HG02938 (cell line): ENCODE measurements at regions not wholly inside any gene's neighbourhood (a gene's known extent, or its start where the extent isn't known, plus 50 kb on each side); places are given as distances from the start of the nearest gene placed in this dataset.

Experiments
- ATAC-seq: cut with Tn5 transposase; IDR thresholded peaks from one replicate; pipeline ENCODE4 v1.9.1; 2021; ENCODE audit warnings: mild to moderate bottlenecking, moderate library complexity; ENCODE audit not compliant: unreplicated experiment

- no peak for ATAC-seq
Observed at GRCh38 chr3:194986208-194987043, 284.5 kb downstream of the XXYLT1 start.

DNA sequence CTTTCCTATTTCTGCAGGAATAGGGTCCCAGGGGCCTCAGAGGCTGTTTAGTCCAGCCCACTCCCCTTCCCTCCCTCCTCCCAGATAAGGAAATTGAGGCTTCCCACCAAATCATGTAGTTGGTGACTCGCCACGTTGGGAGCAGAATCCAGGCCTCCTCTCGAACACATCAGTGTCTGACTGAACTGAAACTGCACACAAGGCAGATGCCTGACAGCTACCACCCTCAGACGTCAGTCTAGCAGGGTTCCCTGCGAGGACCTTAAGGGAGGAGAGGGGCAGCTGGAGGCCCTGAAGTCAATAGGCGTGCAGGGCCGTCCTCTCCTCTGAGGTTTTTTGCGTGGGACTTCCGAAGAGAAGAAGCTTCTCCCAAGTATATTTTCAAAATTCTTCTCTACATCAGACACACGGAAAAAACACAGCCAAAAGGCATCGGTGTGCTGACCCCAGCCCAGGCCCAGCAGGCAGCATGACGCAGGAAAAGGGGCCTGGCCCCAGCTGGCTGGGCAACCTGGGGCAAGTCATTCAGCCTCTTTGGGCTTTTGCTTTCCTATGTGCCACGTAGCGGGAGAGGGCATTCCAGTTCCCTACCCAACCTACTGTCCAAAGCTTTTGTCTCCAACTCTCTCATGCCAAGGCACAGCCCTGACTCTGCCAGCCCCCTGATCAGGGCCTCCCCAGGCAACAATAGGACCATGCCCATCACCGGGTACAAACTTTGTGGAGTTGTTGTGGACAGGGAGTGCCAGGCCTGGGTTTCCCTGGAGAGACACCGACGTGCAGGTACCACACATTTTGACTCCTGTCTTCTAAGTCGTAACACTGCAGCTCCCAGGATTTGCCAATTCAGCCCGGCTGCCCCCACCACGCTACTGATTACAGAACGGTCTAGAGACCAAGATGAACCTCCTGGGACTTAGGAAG is 283.1 kb downstream of the XXYLT1 start:
- ATAC-seq, result no peak

DNA sequence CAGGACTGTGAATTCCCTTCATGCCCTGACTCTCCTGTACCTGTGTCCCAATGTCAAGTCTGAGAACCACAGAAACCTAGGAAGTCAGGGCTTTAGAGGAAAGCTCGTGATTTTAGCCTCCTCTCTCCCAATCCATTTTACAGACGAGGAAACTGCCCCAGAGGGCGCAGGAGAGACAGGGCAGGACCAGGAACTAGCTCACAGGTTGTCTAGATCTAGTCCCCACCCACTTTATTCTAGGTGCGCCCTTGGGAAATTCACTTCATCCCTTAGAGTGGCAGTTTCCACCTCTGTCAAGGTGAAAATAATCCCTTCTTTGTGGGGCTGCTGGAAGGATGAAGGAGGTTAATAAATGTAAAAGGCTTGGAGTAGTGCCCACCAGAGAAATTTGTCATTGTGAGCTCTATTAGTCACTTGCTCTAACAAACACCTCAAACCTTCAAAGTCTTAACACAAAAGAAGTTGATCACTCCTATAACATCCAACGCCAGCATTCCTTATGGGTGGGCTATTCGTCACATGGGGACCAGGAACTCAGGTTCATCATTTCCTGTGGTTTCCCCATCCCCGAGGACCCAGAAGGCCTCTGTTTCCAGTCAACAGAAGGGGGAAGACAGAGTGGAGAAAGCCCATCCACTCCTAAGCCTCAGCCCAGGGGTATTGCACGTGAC is 282.3 kb downstream of the XXYLT1 start:
- no peak for ATAC-seq

DNA sequence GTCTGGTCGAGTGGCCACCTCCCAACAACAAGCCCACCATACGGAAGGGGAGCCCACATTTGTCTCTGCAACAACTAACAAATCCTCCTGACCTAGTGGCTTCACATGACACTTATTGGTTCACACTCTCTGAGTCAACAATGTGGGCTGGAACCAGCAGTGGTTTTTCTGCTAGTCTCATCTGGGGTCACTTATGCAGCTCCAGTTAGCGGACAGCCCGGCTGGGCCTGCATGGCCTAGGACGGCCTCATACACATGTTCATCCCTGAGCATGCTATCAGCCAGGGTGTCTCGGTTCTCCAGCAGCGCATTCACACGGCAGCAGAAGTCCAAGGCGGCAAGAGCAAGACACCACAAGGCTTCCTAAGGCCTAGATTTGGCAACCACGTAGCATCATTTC is 281.7 kb downstream of the XXYLT1 start:
- no peak for ATAC-seq

GRCh38 chr3:194990454-194991337 is 280.3 kb downstream of the XXYLT1 start:
- ATAC-seq, result no peak

GRCh38 chr3:194991338-194991654 is 279.7 kb downstream of the XXYLT1 start:
- ATAC-seq, result no peak

DNA sequence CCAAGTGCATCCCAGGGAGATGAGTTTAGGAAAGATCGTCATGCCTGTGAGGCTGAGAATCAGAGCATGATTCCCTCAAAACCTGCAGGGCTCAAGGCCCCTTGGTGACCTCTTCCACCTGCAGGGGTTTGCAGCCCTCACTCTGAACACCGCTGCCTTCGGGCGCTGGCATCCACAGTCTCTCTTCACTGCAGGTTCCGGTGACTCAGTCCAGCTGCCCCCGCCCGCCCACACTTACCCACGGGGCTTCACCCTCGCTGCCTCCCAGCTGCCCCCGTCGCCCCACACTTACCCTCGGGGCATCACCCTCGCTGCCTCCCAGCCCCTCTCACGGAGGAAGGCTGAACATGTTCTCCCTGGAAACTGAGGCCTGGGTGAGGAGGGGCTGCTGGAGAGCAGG is 277.1 kb downstream of the XXYLT1 start:
- no peak for ATAC-seq

GRCh38 chr3:194994551-194994981 is 276.4 kb downstream of the XXYLT1 start:
- ATAC-seq, result no peak

DNA sequence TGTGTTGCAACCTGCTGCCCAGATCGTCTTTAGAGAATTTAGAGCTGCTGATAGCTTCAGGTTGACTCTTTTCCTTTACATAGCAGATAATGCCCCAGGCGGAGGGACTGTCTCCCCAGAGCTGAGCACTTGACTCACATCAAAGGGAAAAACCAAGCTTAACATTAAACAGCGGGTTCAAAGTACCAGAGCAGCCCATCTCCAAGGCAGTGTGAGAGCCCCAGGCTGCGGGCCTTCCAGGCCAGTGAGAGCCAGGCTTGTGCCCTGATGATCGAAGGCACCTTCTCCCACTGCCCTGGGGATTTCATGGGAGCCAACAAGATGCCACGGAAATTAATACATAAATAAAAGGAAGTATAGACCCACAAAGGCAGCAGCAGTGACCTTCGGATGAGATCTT is 275.6 kb downstream of the XXYLT1 start:
- no peak for ATAC-seq

- no peak for ATAC-seq
Observed at GRCh38 chr3:194995922-194996321, 275.0 kb downstream of the XXYLT1 start.

DNA sequence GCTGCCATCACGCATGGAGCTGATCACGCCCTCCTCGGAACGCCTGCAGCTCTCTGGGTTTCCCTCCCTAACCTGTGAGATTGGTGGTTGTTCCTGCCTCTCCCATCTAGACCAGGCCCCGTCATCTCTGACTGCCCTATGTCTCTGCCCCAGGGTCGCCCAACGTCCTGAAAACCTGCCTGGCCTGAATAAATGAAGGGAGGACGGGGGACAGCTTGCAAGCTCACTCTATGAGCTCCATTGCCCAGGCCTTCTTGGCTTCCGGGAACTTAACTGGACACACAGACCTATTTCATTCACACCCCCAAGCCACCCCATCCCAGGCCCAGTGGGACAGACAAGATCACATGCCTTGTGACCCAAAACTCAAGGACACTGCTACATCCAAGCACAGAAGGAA is 274.2 kb downstream of the XXYLT1 start:
- no peak for ATAC-seq

DNA sequence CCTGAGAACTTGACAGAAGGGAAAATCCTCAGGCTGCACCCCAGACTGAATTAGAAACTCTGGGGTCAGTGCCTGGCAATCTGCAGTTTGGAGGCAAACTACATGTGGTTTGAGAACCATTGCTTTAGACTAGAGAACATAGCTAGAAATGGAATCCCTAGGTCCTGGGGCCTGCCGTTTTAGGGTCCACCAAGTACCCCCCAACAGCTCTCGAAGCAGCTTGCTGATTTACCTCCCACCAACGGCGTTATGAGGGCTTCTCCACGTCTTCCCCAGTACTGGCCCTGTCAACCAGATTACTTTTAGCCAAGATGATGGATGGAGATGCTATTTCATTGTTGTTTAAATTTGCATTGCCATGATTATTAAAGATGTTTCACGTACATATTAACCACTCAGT is 272.5 kb downstream of the XXYLT1 start:
- no peak for ATAC-seq

GRCh38 chr3:194998948-194999347 is 272.0 kb downstream of the XXYLT1 start:
- no peak for ATAC-seq

- ATAC-seq, result no peak
Observed at GRCh38 chr3:194999491-194999890, 271.5 kb downstream of the XXYLT1 start.

- no peak for ATAC-seq
Observed at GRCh38 chr3:195001261-195001660, 269.7 kb downstream of the XXYLT1 start.

- no peak for ATAC-seq
Observed at GRCh38 chr3:195001961-195002861, 268.7 kb downstream of the XXYLT1 start.

DNA sequence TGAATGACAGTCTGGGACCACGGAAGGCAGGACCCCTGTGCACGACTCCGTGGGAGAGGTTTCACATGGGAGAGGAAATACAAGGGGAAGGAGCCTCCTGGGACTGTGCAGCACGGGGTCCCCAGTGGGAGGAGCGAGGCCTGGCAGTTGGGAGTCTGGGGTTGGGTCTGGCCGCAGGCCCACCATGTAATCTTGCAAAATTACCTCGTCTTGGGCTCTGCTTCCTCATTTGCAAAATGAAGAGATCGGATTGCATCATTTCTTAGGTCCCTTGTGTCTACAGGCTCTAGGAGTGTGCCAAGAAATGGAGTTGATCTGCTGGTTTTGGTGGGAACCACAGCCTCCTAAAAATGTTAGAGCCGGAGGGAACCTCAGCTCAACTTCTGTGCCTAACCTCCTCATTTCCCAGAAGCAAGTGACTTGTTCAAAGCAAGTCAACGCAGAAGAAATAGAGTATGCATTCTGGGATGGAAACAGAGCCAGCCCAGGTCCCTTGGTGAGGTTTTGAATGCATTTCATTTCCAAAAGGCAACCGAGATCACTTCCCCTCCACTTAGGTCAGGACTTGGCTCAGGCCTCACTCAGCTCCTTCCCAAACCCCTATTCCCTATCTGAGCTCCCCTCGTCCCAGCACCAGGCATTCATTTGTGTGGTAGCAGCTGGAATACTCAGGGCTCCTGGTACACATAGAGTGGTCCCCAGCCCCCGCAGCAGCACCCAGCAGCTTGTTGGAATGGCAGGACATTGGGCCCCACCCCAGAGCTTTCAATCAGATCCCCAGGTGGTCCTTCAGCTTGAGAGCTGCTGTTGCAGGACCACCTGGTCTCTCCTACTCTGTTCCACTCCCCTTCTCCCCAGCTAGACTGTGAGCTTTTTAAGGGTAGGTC is 267.7 kb downstream of the XXYLT1 start:
- ATAC-seq, result no peak

- no peak for ATAC-seq
Observed at GRCh38 chr3:195003893-195004289, 267.1 kb downstream of the XXYLT1 start.
